Testis (tissue), 2 donors: ENCODE measurements at regions not wholly inside any gene's neighbourhood (a gene's known extent, or its start where the extent isn't known, plus 50 kb on each side); places are given as distances from the start of the nearest gene placed in this dataset.

ENCODE experiments used
- DNase-seq: peaks from one replicate; pipeline ENCODE4 v3.0.0-alpha.2; 2019
- H3K27ac ChIP-seq, 2 donors: fragments of 200-600 bp; sonication (generic); one replicate each; pipeline ENCODE4 v1.5.1; 2019
- H3K27me3 ChIP-seq: fragments of 200-600 bp; sonication (generic); one replicate; pipeline ENCODE4 v1.5.1; 2019
- H3K36me3 ChIP-seq: fragments of 200-600 bp; sonication (generic); one replicate; pipeline ENCODE4 v1.5.1; 2017; ENCODE audit warnings: low read depth; ENCODE audit errors: missing control alignments
- H3K4me1 ChIP-seq: fragments of 200-600 bp; sonication (generic); one replicate; pipeline ENCODE4 v1.5.1; 2019
- H3K4me3 ChIP-seq, 2 donors: fragments of 200-600 bp; sonication (generic); one replicate each; pipeline ENCODE4 v1.5.1; 2017 to 2019
- H3K9me3 ChIP-seq: fragments of 200-600 bp; sonication (generic); one replicate; pipeline ENCODE4 v1.5.1; 2017
- CTCF ChIP-seq, 3 experiments: fragments of 450-650 bp in 2 of 3; fragments of 200-600 bp in 1 of 3; sonication (generic) in 1 of 3; IDR thresholded peaks; one replicate each; pipeline ENCODE4 v1.5.1; 2016 to 2019; ENCODE audit warnings: antibody characterized with exemption in 3 of 3, mild to moderate bottlenecking in 2 of 3, moderate library complexity in 1 of 3
- POLR2A ChIP-seq: fragments of 450-650 bp; IDR thresholded peaks from one replicate; pipeline ENCODE4 v1.6.1; 2017; ENCODE audit warnings: antibody characterized with exemption, mild to moderate bottlenecking, moderate library complexity
- WGBS, 2 donors: methylation state at CpG; one replicate each; pipeline ENCODE4 v1.1.5; 2018; 5-methylcytosine and 5-hydroxymethylcytosine counted together
- intact Hi-C: fragments of 100-400 bp; cut with DNase I; formaldehyde crosslinking; loops from one replicate; pipeline ENCODE4 v1.15.1; 2023; ENCODE audit warnings: low total_unique reads

- Histone ChIP-seq H3K4me3 (no peak overlapping the region), H3K27me3 (no peaks in the 10 kb centered on the region), H3K27ac (no peak overlapping the region), H3K4me1 (peaks cover under 1% of the 10 kb centered on the region), H3K9me3 (no peaks in the 10 kb centered on the region), H3K36me3 (no peaks in the 10 kb centered on the region)
- 85 to 97% methylated on average over 2 of the region's 2 CpGs for WGBS, 2 donors
- TF ChIP-seq POLR2A (no peak), CTCF (IDR thresholded peaks at IDR 0.05) (no peak)
- intact Hi-C loops, result no loop called here
- DNase-seq, result no peak
Observed at GRCh38 chr10:90130321-90131086, 429.1 kb downstream of the KIF20B start.

DNA sequence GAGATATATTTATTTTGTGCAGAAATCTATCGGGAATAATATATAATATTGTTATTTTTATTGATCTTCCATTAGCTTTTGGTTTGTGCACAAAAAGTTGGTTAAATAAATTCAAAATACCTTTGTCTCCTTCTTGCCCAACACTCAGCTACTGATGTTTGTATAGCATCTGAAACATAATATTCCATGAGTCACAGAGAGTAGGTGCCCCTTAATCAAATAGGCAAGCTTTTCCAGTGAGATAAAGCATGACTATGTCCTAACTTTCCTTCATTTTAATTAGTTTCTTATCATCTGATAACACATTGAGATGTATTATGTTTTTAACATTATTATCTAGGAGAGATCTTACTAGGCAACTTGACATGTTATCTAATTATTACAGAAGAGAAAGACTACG, 432.2 kb downstream of the KIF20B start:
- no peak for DNase-seq
- Histone ChIP-seq H3K4me1 (no peaks in the 10 kb centered on the region), H3K27me3 (no peaks in the 10 kb centered on the region), H3K36me3 (no peaks in the 10 kb centered on the region), H3K4me3 (no peak overlapping the region), H3K9me3 (no peaks in the 10 kb centered on the region), H3K27ac (no peak overlapping the region)
- no peak for TF ChIP-seq POLR2A
- TF ChIP-seq CTCF (IDR thresholded peaks at IDR 0.05), result no peak
- intact Hi-C loops, result no loop called here
- 64 to 89% methylated on average over 2 of the region's 2 CpGs for WGBS, 2 donors

DNA sequence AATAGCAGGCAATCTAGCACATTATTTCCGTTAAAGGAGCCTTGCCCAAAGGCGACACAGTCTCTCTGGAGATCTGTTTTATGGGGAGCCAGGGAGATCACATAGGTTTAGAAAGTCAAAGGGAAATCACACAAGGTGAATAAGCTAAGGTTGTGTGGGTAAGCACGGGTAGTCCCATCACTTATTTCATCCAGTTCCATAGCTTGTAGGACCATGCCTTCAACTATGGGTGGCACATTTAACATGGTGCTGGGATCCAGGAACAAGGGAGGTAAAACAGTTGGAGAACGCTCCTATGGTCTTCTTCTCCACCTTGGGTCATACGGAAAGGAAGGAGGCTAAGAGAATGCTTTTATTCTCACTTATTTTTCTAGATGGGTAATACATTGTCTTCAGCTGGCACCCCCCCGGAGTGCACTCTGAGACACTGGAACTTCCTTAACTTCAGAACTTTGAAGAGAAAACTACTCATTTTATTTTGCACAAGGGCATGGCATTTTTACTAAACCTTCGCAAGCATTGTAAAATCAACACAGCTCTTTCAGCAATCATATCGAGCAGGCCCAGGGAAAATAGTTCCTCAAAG, 435.4 kb downstream of the KIF20B start:
- H3K9me3 ChIP-seq, result no peaks in the 10 kb centered on the region
- no peak for TF ChIP-seq CTCF (IDR thresholded peaks at IDR 0.05)
- TF ChIP-seq POLR2A, result no peak
- H3K4me1 ChIP-seq, result no peaks in the 10 kb centered on the region
- H3K27me3 ChIP-seq, result no peaks in the 10 kb centered on the region
- no peak overlapping the region for H3K27ac ChIP-seq
- no peaks in the 10 kb centered on the region for H3K36me3 ChIP-seq
- WGBS, 2 donors, result 64 to 66% methylated on average over 8 of the region's 8 CpGs
- intact Hi-C loops, result no loop called here
- no peak for DNase-seq
- no peak overlapping the region for H3K4me3 ChIP-seq

DNA sequence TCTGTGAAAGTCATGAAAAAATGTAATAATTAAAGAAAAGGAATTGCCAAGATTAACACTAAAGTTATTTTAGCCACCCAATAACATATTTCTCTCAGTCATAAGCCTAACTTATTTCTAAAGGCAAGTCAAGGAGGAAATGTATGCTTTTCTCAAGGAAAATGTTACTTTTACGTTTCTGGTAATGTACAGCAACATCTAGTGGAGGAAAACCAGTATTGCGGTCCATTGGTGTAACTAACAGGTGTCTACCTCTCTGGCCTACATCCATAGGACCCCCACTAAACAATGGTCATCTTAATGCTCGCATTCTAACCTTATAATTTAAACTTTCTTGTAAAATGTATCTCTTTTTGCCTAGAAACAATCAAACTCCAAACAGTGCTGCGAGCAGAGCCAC, 437.5 kb downstream of the KIF20B start:
- H3K4me3 ChIP-seq, result no peak overlapping the region
- H3K36me3 ChIP-seq, result no peaks in the 10 kb centered on the region
- no peaks in the 10 kb centered on the region for H3K9me3 ChIP-seq
- peak; percentile 23 for DNase-seq
- no peaks in the 10 kb centered on the region for H3K27me3 ChIP-seq
- H3K4me1 ChIP-seq, result no peaks in the 10 kb centered on the region
- H3K27ac ChIP-seq, result no peak overlapping the region
- TF ChIP-seq CTCF (IDR thresholded peaks at IDR 0.05), result peak; percentile 45 to 55 (median 55)
- TF ChIP-seq POLR2A, result no peak
- intact Hi-C loops, result no loop called here
- WGBS, 2 donors, result 64 to 78% methylated on average over 4 of the region's 4 CpGs

DNA sequence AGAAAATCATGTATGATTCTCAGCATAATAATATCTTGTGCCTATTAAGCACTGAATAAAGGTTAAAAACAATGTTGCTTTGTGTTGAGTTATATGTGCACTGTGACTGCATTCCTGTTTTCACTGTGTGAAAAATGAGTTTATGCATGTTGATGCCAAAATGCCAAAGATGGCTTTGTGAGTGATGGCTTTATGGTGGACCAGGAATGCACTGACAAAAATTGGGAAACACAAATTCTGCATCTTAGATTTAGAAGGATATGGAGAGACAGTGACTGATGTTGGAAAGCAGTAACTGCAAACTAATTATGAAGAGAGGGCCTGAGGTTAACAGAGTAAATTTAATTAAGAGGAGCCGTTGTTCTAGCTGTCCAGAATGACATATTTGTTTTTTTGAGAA, 440.4 kb downstream of the KIF20B start:
- WGBS, 2 donors, result 42 to 47% methylated on average over 1 of the region's 1 CpG
- DNase-seq, result no peak
- no peak for TF ChIP-seq CTCF (IDR thresholded peaks at IDR 0.05)
- TF ChIP-seq POLR2A, result no peak
- Histone ChIP-seq H3K9me3 (no peaks in the 10 kb centered on the region), H3K27me3 (no peaks in the 10 kb centered on the region), H3K36me3 (no peaks in the 10 kb centered on the region), H3K4me3 (no peak overlapping the region), H3K4me1 (no peaks in the 10 kb centered on the region), H3K27ac (no peak overlapping the region)
- intact Hi-C loops, result no loop called here
